ENCODE measurements at regions not wholly inside any gene's neighbourhood (a gene's known extent, or its start where the extent isn't known, plus 50 kb on each side); places are given as distances from the start of the nearest gene placed in this dataset.

DNA sequence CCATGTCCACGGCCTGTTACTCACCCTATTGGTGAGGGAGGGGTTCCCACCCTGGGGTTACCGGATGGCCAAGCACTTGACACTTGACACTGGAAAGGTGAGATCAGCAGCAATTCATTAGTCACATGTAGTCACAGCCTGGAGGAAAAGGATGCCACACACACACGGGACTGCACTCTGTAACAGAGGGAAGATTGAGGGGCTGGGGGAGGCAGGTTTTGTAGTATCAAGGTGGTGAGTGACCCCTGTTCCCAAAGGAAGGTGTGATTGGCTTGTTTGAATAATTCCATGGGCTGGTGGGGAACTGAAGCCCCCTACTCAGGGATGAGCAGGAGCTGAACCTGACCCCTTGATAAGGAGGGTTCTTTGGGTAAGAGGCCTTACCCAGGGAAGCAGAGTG lies 96.0 kb upstream of the HELT start:
- intact Hi-C loops (cut with micrococcal nuclease) = no loop called here
- peaks cover 13% of the 10 kb centered on the region for H3K9me3 Mint-ChIP-seq
- H3K36me3 Mint-ChIP-seq (ENCODE audit: low read depth) = no peaks in the 10 kb centered on the region
- peaks cover 7% of the 10 kb centered on the region for H3K27me3 Mint-ChIP-seq
- H3K4me3 Mint-ChIP-seq = no peak overlapping the region
- no peak for DNase-seq
- H3K4me1 Mint-ChIP-seq = peaks cover 2% of the 10 kb centered on the region
- no peak overlapping the region for H3K27ac Mint-ChIP-seq

DNA sequence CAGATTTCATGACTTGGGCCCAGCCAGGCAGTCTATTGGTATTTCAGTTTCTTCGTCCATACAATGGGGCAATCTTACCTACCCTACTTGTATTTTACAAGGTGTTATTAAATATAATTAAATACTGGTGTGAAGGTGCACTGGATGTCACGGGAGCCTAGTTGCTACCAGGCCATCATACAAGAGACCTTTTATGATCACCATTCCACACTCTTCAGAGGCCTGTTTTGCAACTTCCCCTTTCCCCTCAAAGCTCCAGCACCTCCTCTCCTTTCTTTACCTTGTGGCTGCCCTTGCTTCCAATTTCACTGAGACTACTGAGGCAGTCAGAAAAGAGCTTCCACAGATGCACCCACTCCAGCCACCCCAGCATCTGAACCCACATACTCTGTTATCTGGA lies 93.8 kb upstream of the HELT start:
- Mint-ChIP-seq H3K9me3 (peaks cover 23% of the 10 kb centered on the region), H3K4me1 (peaks cover 2% of the 10 kb centered on the region), H3K4me3 (no peak overlapping the region), H3K27ac (no peak overlapping the region), H3K27me3 (peaks cover 10% of the 10 kb centered on the region), H3K36me3 (ENCODE audit: low read depth) (no peaks in the 10 kb centered on the region)
- DNase-seq = no peak
- intact Hi-C loops (cut with micrococcal nuclease) = no loop called here

DNA sequence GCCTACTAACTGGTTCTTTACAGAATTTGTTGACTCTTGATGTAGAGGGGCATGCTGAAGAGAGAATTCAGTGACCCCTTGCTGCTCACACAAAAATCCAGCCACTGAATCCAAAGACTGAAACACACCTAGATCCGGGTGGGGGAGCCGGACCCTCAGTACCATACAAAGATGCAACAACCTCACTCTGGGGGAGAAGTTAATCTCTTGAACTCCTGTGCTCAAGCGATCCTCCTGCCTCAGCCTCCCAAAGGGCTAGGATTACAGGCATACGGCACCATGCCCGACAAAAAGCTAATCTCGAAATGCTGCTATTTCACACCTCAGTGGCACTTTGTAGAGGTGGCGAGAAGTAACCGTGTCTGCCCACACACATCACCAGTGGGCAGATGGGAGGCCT lies 88.8 kb upstream of the HELT start:
- peaks cover 13% of the 10 kb centered on the region for H3K4me1 Mint-ChIP-seq

DNA sequence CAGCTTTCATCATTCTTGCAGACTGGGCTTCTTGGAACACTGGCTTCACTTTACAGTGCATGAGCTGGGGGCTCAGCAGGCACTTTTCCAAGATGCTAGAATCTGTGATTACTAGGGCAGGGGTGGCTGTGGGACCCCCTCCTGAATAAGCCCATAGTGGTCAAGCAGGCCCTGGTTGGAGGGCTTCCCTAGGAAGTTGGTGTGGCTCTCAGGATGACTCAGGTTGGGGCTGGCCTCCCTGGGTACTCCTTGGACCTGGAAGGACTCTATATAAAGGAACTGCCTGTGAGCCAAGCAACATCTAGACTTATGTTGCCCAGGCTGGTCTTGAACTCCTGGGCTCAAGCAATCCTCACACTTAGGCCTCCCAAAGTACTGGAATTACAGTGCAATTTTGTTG lies 88.3 kb upstream of the HELT start:
- Mint-ChIP-seq H3K4me3 (no peak overlapping the region), H3K9me3 (peaks cover 17% of the 10 kb centered on the region), H3K36me3 (ENCODE audit: low read depth) (no peaks in the 10 kb centered on the region), H3K4me1 (peaks cover 13% of the 10 kb centered on the region), H3K27me3 (peaks cover 3% of the 10 kb centered on the region), H3K27ac (no peak overlapping the region)
- intact Hi-C loops (cut with micrococcal nuclease) = no loop called here
- DNase-seq = no peak

More for the DNA sequence above, 88.8 kb upstream of the HELT start:
- Mint-ChIP-seq H3K36me3 (ENCODE audit: low read depth) (no peaks in the 10 kb centered on the region), H3K27ac (no peak overlapping the region), H3K27me3 (peaks cover 3% of the 10 kb centered on the region), H3K9me3 (peaks cover 15% of the 10 kb centered on the region), H3K4me3 (no peak overlapping the region)
- intact Hi-C loops (cut with micrococcal nuclease) = no loop called here
- DNase-seq = no peak

DNA sequence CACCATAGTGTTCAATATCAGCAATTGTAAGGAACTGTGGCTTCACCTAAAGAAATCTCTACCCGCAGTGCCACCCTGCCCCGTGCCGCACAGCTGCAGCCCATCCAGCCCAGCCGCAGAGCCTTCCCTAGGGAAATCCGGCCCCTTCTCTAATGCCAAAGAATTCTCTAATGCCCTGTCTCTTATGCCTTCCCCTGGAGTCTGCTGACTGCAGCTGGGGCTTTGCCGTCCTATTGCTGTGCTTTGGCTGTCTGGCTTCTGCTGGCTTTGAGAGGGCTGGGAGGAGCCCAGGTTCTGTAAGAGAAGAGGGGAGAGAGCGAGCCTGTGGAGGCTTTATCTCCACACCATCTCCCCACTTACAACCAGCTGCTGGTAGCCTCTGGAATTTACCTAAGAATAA lies 85.9 kb upstream of the HELT start:
- no peak overlapping the region for H3K4me3 Mint-ChIP-seq
- peaks cover 13% of the 10 kb centered on the region for H3K4me1 Mint-ChIP-seq
- H3K27ac Mint-ChIP-seq = no peak overlapping the region
- peaks cover 7% of the 10 kb centered on the region for H3K27me3 Mint-ChIP-seq
- H3K36me3 Mint-ChIP-seq (ENCODE audit: low read depth) = no peaks in the 10 kb centered on the region
- DNase-seq = no peak
- intact Hi-C loops (cut with micrococcal nuclease) = no loop called here
- peaks cover 12% of the 10 kb centered on the region for H3K9me3 Mint-ChIP-seq

DNA sequence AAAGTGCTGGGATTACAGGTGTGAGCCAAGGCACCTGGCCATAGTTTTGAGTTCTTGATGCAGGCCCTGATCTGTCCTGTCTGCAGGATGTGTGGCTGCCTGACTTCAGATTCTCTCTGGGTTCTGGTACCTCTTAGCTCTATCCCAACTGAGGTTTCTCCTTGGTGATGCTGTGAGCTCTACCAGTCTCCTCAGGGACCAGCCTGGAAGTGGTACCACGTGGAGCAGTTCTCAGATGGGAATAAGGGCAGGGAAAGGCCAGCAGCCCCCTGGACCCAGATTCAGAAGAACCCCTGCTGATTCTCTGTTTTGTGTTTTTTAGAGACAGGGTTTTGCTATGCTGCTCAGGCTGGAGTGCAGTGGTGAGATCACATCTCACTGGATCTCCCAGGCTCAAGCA lies 85.0 kb upstream of the HELT start:
- DNase-seq = no peak
- Mint-ChIP-seq H3K4me3 (no peak overlapping the region), H3K4me1 (peaks cover 13% of the 10 kb centered on the region), H3K9me3 (peaks cover 9% of the 10 kb centered on the region), H3K27me3 (peaks cover 8% of the 10 kb centered on the region), H3K27ac (no peak overlapping the region), H3K36me3 (ENCODE audit: low read depth) (no peaks in the 10 kb centered on the region)
- intact Hi-C loops (cut with micrococcal nuclease) = no loop called here

DNA sequence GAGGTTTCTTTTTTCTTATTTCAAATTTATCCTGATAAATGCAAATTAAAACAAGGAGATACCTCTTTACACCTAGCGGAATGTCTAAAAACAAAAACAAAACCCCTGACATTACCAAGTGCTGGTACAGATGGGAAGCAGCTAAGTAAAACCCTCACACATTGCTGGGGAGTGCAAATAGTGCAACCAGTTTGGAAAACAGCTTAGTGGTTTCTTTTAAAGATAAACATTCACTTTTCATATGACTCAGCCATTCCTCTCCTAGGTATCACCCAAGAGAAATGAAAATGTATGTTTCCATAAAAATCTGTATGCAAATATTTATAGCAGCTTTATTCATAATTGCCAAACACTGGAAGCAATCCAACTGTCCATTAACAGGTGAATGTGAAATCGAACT lies 84.1 kb upstream of the HELT start:
- DNase-seq = no peak
- Mint-ChIP-seq H3K27me3 (peaks cover 8% of the 10 kb centered on the region), H3K4me1 (peaks cover 13% of the 10 kb centered on the region), H3K4me3 (no peak overlapping the region), H3K9me3 (peaks cover 3% of the 10 kb centered on the region), H3K36me3 (ENCODE audit: low read depth) (no peaks in the 10 kb centered on the region), H3K27ac (no peak overlapping the region)
- intact Hi-C loops (cut with micrococcal nuclease) = no loop called here

DNA sequence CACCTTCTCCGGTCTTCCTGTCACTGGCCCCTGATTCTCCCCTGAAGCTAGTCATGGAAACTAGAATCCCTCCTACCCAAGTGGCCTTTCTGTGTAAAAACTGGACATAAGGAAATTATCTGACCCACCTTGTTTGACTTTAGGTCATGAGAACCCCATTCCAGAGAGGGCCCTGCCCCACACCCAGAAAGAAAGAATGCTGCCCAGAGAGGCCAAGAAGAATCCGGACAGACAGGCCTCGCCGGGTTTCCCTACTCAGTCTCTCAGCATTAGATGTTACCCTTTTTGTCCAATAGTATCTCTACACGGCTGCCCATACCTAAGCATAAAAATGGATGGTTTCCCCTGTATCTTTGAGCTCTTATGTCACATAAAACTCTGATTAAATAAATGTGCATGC lies 83.3 kb upstream of the HELT start:
- Mint-ChIP-seq H3K4me1 (peaks cover 13% of the 10 kb centered on the region), H3K27ac (no peak overlapping the region), H3K4me3 (no peak overlapping the region), H3K9me3 (peaks cover 3% of the 10 kb centered on the region), H3K27me3 (peaks cover 8% of the 10 kb centered on the region), H3K36me3 (ENCODE audit: low read depth) (no peaks in the 10 kb centered on the region)
- DNase-seq = no peak
- intact Hi-C loops (cut with micrococcal nuclease) = no loop called here

DNA sequence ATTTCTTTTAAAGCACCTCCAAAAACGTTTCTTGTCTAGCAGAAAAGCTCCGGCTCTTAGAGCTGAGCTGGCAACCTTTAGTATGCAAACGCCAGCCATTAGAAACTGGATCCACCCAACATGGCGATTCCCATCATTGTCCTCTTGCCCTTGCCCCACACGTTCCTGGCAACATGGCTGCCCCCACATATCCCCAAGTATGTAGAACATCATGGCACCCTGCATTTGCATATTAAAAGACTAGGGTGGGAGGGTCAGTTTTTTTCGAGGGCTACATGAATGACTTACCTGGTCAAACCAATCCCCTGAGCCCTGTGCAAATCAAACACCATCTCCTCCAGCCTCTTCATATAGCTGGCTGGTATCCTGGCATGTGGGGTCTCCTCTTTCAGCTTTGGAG lies 82.2 kb upstream of the HELT start:
- no peak for DNase-seq
- no peaks in the 10 kb centered on the region for H3K36me3 Mint-ChIP-seq (ENCODE audit: low read depth)
- peaks cover 12% of the 10 kb centered on the region for H3K4me1 Mint-ChIP-seq
- H3K27me3 Mint-ChIP-seq = peaks cover 8% of the 10 kb centered on the region
- no peak overlapping the region for H3K27ac Mint-ChIP-seq
- peaks cover 3% of the 10 kb centered on the region for H3K9me3 Mint-ChIP-seq
- H3K4me3 Mint-ChIP-seq = no peak overlapping the region
- intact Hi-C loops (cut with micrococcal nuclease) = no loop called here

DNA sequence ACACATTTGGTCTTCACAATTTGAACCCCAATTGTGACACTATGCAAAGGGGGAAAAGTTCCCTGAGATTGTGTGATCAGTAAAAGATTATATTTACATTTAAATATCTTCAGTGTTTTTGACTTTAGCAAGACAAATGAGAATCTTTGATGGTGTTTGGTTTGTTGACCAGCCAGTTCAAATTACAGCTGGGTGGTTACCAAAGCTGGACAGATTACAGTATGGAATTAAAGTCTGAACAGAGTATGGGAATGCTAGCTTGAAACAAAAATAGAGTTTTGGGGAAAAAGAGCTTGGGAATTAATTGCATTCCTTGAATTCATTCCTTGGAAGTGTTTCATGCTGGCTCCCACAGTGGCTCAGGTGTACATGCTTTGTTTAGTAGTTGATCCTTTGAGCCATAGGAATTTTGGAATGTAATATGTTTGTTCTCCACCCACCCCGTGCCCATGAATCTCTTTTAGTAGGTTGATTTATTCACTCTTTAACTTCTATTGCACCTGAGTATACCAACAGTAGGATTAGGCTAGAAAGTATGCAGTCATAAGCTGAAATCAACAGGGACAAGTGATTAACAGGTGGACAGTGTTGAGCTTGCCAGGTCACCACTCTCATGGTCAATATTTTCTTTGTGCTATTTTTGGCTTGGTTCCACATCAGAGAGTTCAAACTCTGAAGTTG lies 81.1 kb upstream of the HELT start:
- intact Hi-C loops (cut with micrococcal nuclease) = no loop called here
- no peak overlapping the region for H3K27ac Mint-ChIP-seq
- H3K4me3 Mint-ChIP-seq = no peak overlapping the region
- H3K4me1 Mint-ChIP-seq = peaks cover 12% of the 10 kb centered on the region
- H3K9me3 Mint-ChIP-seq = peaks cover 3% of the 10 kb centered on the region
- H3K27me3 Mint-ChIP-seq = peaks cover 8% of the 10 kb centered on the region
- H3K36me3 Mint-ChIP-seq (ENCODE audit: low read depth) = no peaks in the 10 kb centered on the region
- DNase-seq = no peak

DNA sequence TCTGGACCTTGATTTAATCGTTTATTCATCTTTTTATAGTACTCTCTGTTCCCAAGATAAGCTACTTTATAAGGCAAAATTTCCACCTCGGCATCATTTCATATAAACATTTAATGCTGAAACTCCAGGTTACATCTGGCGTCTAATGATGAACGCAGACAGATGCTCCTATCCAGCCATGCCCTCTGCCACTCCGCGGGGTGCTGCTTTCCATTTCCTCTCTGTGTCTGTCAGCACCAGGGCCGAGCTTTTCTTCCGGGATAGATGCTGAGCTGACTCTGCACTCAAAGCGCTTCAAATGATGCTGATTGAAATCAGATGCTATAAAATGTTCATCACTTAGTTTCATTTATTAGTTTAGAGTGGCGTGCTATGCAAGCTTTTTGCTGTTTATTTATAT lies 80.5 kb upstream of the HELT start:
- intact Hi-C loops (cut with micrococcal nuclease) = no loop called here
- Mint-ChIP-seq H3K27ac (no peak overlapping the region), H3K27me3 (peaks cover 8% of the 10 kb centered on the region), H3K4me1 (peaks cover 7% of the 10 kb centered on the region), H3K4me3 (no peak overlapping the region), H3K36me3 (ENCODE audit: low read depth) (no peaks in the 10 kb centered on the region), H3K9me3 (peaks cover 3% of the 10 kb centered on the region)
- no peak for DNase-seq

DNA sequence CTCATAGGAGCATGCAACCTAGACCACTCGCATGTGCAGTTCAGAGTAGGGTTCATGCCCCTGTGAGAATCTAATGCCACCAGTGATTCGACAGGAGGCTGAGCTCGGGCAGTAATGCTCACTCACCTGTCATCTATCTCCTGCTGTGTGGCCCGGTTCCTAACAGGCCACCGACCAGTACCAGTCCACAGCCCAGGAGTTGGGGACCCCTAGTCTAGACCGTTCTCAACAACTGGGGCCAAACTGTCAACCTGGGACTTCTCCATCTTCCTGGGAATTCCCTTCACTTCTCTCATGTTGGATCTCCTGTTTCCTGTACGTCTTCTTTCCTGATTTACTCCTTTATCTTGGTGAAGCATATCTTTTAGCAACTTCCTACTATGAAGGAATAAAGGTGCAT lies 79.4 kb upstream of the HELT start:
- no peak overlapping the region for H3K27ac Mint-ChIP-seq
- intact Hi-C loops (cut with micrococcal nuclease) = no loop called here
- H3K27me3 Mint-ChIP-seq = peaks cover 8% of the 10 kb centered on the region
- DNase-seq = no peak
- H3K9me3 Mint-ChIP-seq = peaks cover 3% of the 10 kb centered on the region
- H3K4me1 Mint-ChIP-seq = peaks cover 7% of the 10 kb centered on the region
- no peak overlapping the region for H3K4me3 Mint-ChIP-seq
- no peaks in the 10 kb centered on the region for H3K36me3 Mint-ChIP-seq (ENCODE audit: low read depth)

DNA sequence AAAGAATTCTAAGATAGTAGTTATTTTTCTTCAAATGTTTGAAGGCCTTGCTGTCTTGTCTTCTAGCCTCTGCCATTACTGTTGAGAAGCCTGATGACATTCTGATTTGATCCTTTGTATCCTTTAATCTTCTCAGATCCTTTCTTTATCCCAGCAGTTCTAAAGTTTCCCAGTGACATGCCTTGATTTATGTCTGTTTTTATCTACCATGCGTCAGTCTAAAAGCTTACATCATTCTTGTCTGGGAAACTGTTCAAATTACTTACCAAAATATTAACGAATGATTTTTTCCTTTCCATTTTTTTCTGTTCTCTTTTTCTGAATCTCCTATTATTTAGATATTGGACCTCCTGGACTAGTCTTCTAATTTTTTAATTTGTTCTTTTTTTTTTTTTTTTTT lies 78.3 kb upstream of the HELT start:
- Mint-ChIP-seq H3K9me3 (no peaks in the 10 kb centered on the region), H3K27ac (no peak overlapping the region), H3K4me3 (no peak overlapping the region), H3K4me1 (no peaks in the 10 kb centered on the region), H3K27me3 (peaks cover 15% of the 10 kb centered on the region), H3K36me3 (ENCODE audit: low read depth) (no peaks in the 10 kb centered on the region)
- DNase-seq = no peak
- intact Hi-C loops (cut with micrococcal nuclease) = no loop called here

DNA sequence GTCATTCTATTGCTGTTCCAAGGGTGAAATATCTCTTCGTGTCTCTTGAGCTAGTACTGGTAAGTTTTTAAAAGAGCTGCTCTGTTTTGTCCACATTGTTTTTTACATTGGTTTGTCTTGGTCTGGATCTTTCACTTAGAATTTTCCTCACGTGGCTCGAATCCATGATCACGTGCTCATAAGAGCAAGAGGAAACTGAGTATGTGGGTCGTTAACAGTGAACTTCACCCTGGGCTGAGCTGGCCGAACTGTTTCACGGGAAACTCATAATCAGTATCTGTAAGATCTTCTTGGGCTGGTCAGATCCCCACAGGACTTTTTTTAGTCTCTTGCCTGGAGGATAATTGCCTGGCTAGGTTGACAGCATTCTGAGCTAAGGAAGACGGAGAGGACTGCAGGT lies 77.8 kb upstream of the HELT start:
- no peaks in the 10 kb centered on the region for H3K9me3 Mint-ChIP-seq
- intact Hi-C loops (cut with micrococcal nuclease) = no loop called here
- no peaks in the 10 kb centered on the region for H3K4me1 Mint-ChIP-seq
- H3K4me3 Mint-ChIP-seq = no peak overlapping the region
- no peak for DNase-seq
- H3K36me3 Mint-ChIP-seq (ENCODE audit: low read depth) = no peaks in the 10 kb centered on the region
- peaks cover 18% of the 10 kb centered on the region for H3K27me3 Mint-ChIP-seq
- H3K27ac Mint-ChIP-seq = no peak overlapping the region

DNA sequence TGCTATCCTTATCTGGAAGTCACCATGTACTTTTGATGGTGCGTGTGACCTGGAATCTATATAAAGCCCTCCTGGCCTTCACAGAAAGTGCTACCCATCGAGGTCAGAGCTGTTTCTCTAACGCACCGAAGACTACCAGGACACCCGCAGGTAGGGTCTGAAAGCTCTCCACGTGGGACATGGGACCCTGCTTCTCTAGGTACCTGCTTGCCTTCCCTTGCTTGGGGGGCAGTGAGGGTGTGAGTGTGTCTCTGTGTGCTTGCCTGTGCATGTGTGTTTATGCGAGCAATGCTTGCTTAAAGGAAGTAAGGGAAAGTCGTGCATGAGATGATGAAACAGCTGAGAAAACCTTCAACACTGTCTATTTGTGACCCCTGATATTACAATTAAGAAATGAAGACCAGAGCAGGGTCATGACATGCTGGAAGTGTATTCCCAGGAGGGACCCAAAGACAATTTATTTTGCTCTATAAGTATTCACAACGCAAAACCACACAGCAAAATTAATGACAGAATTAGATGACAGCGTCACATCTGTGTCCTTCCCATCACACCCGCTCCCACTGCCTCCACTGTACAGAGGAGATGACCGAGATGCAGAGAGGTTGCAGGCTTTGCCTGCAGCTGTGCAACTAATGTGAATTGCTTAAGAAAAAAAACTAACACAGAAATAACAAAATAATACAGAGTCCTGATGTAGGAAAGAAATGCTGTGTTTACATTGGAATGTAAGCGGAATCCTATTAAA lies 76.4 kb upstream of the HELT start:
- no peaks in the 10 kb centered on the region for H3K36me3 Mint-ChIP-seq (ENCODE audit: low read depth)
- no peak overlapping the region for H3K4me3 Mint-ChIP-seq
- DNase-seq = no peak
- intact Hi-C loops (cut with micrococcal nuclease) = no loop called here
- H3K4me1 Mint-ChIP-seq = no peaks in the 10 kb centered on the region
- no peak overlapping the region for H3K27ac Mint-ChIP-seq
- H3K9me3 Mint-ChIP-seq = no peaks in the 10 kb centered on the region
- H3K27me3 Mint-ChIP-seq = peaks cover 24% of the 10 kb centered on the region
